WTC11 (cell line): ENCODE measurements at regions not wholly inside any gene's neighbourhood (a gene's known extent, or its start where the extent isn't known, plus 50 kb on each side); places are given as distances from the start of the nearest gene placed in this dataset.

ENCODE experiments used
- ATF3 ChIP-seq: sonication (generic); formaldehyde crosslinking; conservative IDR thresholded peaks from 2 replicates; pipeline ENCODE4 v1.8.1; 2022; ENCODE audit warnings: mild to moderate bottlenecking, missing genetic modification reagents
- CTCF ChIP-seq: fragments of 200-600 bp; IDR thresholded peaks from 2 replicates; pipeline ENCODE4 v1.8.0; 2022; ENCODE audit warnings: antibody characterized with exemption
- FOXK1 ChIP-seq: sonication (generic); formaldehyde crosslinking; IDR thresholded peaks from 2 replicates; pipeline ENCODE4 v1.8.0; 2022; ENCODE audit warnings: mild to moderate bottlenecking, moderate library complexity, missing genetic modification reagents
- MAX ChIP-seq: sonication (generic); formaldehyde crosslinking; IDR thresholded peaks from 2 replicates; pipeline ENCODE4 v1.8.0; 2022; ENCODE audit warnings: mild to moderate bottlenecking, missing genetic modification reagents
- MXD4 ChIP-seq: fragments of 250-450 bp; sonication (Bioruptor Pico); IDR thresholded peaks from 2 replicates; pipeline ENCODE4 v1.8.0; 2021; ENCODE audit warnings: mild to moderate bottlenecking, moderate library complexity, borderline replicate concordance
- NR2C2 ChIP-seq: sonication (generic); formaldehyde crosslinking; IDR thresholded peaks from 2 replicates; pipeline ENCODE4 v1.8.0; 2022; ENCODE audit warnings: mild to moderate bottlenecking, missing genetic modification reagents
- SMAD3 ChIP-seq: sonication (generic); formaldehyde crosslinking; IDR thresholded peaks from 2 replicates; pipeline ENCODE4 v1.8.0; 2022; ENCODE audit warnings: missing genetic modification reagents, mild to moderate bottlenecking, borderline replicate concordance
- TEAD1 ChIP-seq: sonication (generic); formaldehyde crosslinking; IDR thresholded peaks from 2 replicates; pipeline ENCODE4 v1.8.0; 2022; ENCODE audit warnings: mild to moderate bottlenecking, missing genetic modification reagents
- USF2 ChIP-seq: sonication (generic); formaldehyde crosslinking; IDR thresholded peaks from 2 replicates; pipeline ENCODE4 v1.8.1; 2023; ENCODE audit warnings: mild to moderate bottlenecking, missing genetic modification reagents, moderate library complexity

- TF ChIP-seq CTCF (no peak), MXD4 (no peak), FOXK1 (CRISPR knock-in tag) (no peak), USF2 (CRISPR knock-in tag) (no peak), MAX (CRISPR knock-in tag) (no peak), SMAD3 (CRISPR knock-in tag) (no peak), ATF3 (CRISPR knock-in tag) (no peak), TEAD1 (CRISPR knock-in tag) (no peak), NR2C2 (CRISPR knock-in tag) (no peak)
Measured at GRCh38 chr4:14783011-14783877, 219.0 kb upstream of the CPEB2 start.
